Right kidney (tissue), 1 donor: ENCODE measurements at regions not wholly inside any gene's neighbourhood (a gene's known extent, or its start where the extent isn't known, plus 50 kb on each side); places are given as distances from the start of the nearest gene placed in this dataset.

Experiments
- DNase-seq: peaks from one replicate; pipeline ENCODE4 v3.0.0-alpha.2; 2016

GRCh38 chr5:171688696-171689495, 96.7 kb upstream of the SMIM23 start:
- DNase-seq, result no peak

- DNase-seq, result no peak
Measured at GRCh38 chr5:171689853-171690417, 95.7 kb upstream of the SMIM23 start.

- no peak for DNase-seq
Measured at GRCh38 chr5:171692107-171692506, 93.5 kb upstream of the SMIM23 start.

- no peak for DNase-seq
Measured at GRCh38 chr5:171692936-171693335, 92.7 kb upstream of the SMIM23 start.

- no peak for DNase-seq
Measured at GRCh38 chr5:171693412-171693811, 92.2 kb upstream of the SMIM23 start.

GRCh38 chr5:171695804-171696203, 89.8 kb upstream of the SMIM23 start:
- DNase-seq, result no peak

- DNase-seq, result no peak
Measured at GRCh38 chr5:171697221-171698102, 88.2 kb upstream of the SMIM23 start.

- no peak for DNase-seq
Measured at GRCh38 chr5:171700318-171700912, 85.2 kb upstream of the SMIM23 start.

GRCh38 chr5:171701100-171701541, 84.5 kb upstream of the SMIM23 start:
- DNase-seq, result no peak

GRCh38 chr5:171702135-171702770, 83.4 kb upstream of the SMIM23 start:
- no peak for DNase-seq

- DNase-seq, result no peak
Measured at GRCh38 chr5:171703146-171703545, 82.5 kb upstream of the SMIM23 start.

- no peak for DNase-seq
Measured at GRCh38 chr5:171705036-171705435, 80.6 kb upstream of the SMIM23 start.

- DNase-seq, result no peak
Measured at GRCh38 chr5:171705830-171706468, 79.7 kb upstream of the SMIM23 start.

GRCh38 chr5:171706736-171707441, 78.7 kb upstream of the SMIM23 start:
- DNase-seq, result no peak

- DNase-seq, result no peak
Measured at GRCh38 chr5:171707442-171707792, 78.2 kb upstream of the SMIM23 start.

GRCh38 chr5:171709930-171710329, 75.7 kb upstream of the SMIM23 start:
- no peak for DNase-seq

- no peak for DNase-seq
Measured at GRCh38 chr5:171710451-171711024, 75.1 kb upstream of the SMIM23 start.

- DNase-seq, result no peak
Measured at GRCh38 chr5:171711571-171711970, 74.0 kb upstream of the SMIM23 start.

- DNase-seq, result no peak
Measured at GRCh38 chr5:171712616-171713015, 73.0 kb upstream of the SMIM23 start.

- DNase-seq, result no peak
Measured at GRCh38 chr5:171713152-171713551, 72.5 kb upstream of the SMIM23 start.

- DNase-seq, result no peak
Measured at GRCh38 chr5:171714261-171714660, 71.4 kb upstream of the SMIM23 start.
